Gastroesophageal sphincter (tissue), 3 donors: ENCODE measurements at regions not wholly inside any gene's neighbourhood (a gene's known extent, or its start where the extent isn't known, plus 50 kb on each side); places are given as distances from the start of the nearest gene placed in this dataset.

Experiments used
- CTCF ChIP-seq, 4 experiments: fragments of 200-600 bp in 2 of 4; fragments of 450-650 bp in 2 of 4; sonication (generic) in 1 of 4; IDR thresholded peaks; one replicate each; pipeline ENCODE4 v1.5.1; 2017 to 2019; ENCODE audit warnings: antibody characterized with exemption in 4 of 4, mild to moderate bottlenecking in 2 of 4, moderate library complexity in 2 of 4
- POLR2A ChIP-seq, 2 donors: fragments of 450-650 bp; IDR thresholded peaks; one replicate each; pipeline ENCODE4 v1.6.1; 2017; ENCODE audit warnings: antibody characterized with exemption in 2 of 2, mild to moderate bottlenecking in 2 of 2, moderate library complexity in 1 of 2
- POLR2AphosphoS5 ChIP-seq: sonication (generic); formaldehyde crosslinking; IDR thresholded peaks from one replicate; pipeline ENCODE4 v1.6.1; 2017; ENCODE audit warnings: antibody characterized with exemption

GRCh38 chr13:111539252-111539651, 218.8 kb downstream of the TEX29 start:
- TF ChIP-seq CTCF (IDR thresholded peaks at IDR 0.05) = no peak
- TF ChIP-seq POLR2AphosphoS5 = no peak
- no peak for TF ChIP-seq POLR2A (IDR thresholded peaks at IDR 0.05)
